H1 (cell line): ENCODE measurements at regions not wholly inside any gene's neighbourhood (a gene's known extent, or its start where the extent isn't known, plus 50 kb on each side); places are given as distances from the start of the nearest gene placed in this dataset.

Source experiments
- CTCF ChIA-PET: fragments of 300-600 bp; sonication (Branson Sonifier 250); formaldehyde crosslinking; loops from one replicate; lab custom pipeline; 2021; ENCODE audit not compliant: partially characterized antibody; lab: Charles Lee
- POLR2A ChIA-PET: fragments of 300-600 bp; sonication (Branson Sonifier 250); formaldehyde crosslinking; loops from one replicate; lab custom pipeline; 2021; ENCODE audit warnings: inconsistent platforms; ENCODE audit not compliant: partially characterized antibody; lab: Charles Lee
- DNase-seq, 2 experiments: peaks; one replicate each; pipeline versions ENCODE4 v3.0.0 to v3.0.0-alpha.2; 2010 to 2022; ENCODE audit warnings: low spot score in 2 of 2, low read depth in 1 of 2, mixed read lengths in 1 of 2
- FAIRE-seq: peaks from 2 replicates; lab custom pipeline; 2011; peaks lifted over from hg19 to GRCh38; lab: Jason Lieb, UNC
- H2AFZ ChIP-seq: 2 replicates; pipeline ENCODE4 v1.8.1; 2012; ENCODE audit warnings: low read length, inconsistent platforms
- H2AK5ac ChIP-seq: 2 replicates; pipeline ENCODE4 v1.6.1; 2013; ENCODE audit warnings: low read depth, low read length
- H2BK120ac ChIP-seq: replicated peaks from 2 replicates; pipeline ENCODE3; 2013; ENCODE audit warnings: low read depth, low read length, inconsistent platforms
- H2BK12ac ChIP-seq: 2 replicates; pipeline ENCODE4 v1.6.1; 2013; ENCODE audit warnings: low read depth, low read length
- H2BK15ac ChIP-seq: 2 replicates; pipeline ENCODE4 v1.6.1; 2013; ENCODE audit warnings: low read length
- H2BK20ac ChIP-seq: 2 replicates; pipeline ENCODE4 v1.6.1; 2013; ENCODE audit warnings: low read length
- H2BK5ac ChIP-seq: 2 replicates; pipeline ENCODE4 v1.6.1; 2013; ENCODE audit warnings: low read depth, low read length
- H3K14ac ChIP-seq: 2 replicates; pipeline ENCODE4 v1.6.1; 2013; ENCODE audit warnings: inconsistent platforms; ENCODE audit not compliant: insufficient read length
- H3K18ac ChIP-seq: 2 replicates; pipeline ENCODE4 v1.6.1; 2013; ENCODE audit warnings: low read length; ENCODE audit errors: extremely low read depth
- H3K23ac ChIP-seq: 2 replicates; pipeline ENCODE4 v1.6.1; 2013; ENCODE audit warnings: inconsistent platforms; ENCODE audit not compliant: insufficient read length
- H3K23me2 ChIP-seq: 2 replicates; pipeline ENCODE4 v1.6.1; 2013; ENCODE audit warnings: low read depth, low read length
- H3K27ac ChIP-seq: 2 replicates; pipeline ENCODE4 v1.6.1; 2011; ENCODE audit warnings: low read depth, low read length, inconsistent platforms
- H3K27me3 ChIP-seq, 4 experiments: replicated peaks in 1 of 4; 1 replicate in 1 of 4; 2 replicates in 3 of 4; pipeline versions ENCODE4 v1.6.1 to v1.8.1; 2011 to 2013; ENCODE audit warnings: low read length in 3 of 4, mild to moderate bottlenecking in 3 of 4, inconsistent platforms in 2 of 4, mixed read lengths in 2 of 4, moderate library complexity in 1 of 4; ENCODE audit not compliant: control insufficient read depth in 3 of 4, insufficient read depth in 3 of 4; ENCODE audit errors: extremely low read depth in 1 of 4
- H3K36me3 ChIP-seq, 4 experiments: 2 replicates each; pipeline versions ENCODE4 v1.6.1 to v1.8.1; 2011 to 2013; ENCODE audit warnings: mild to moderate bottlenecking in 4 of 4, low read length in 3 of 4, moderate library complexity in 2 of 4, control low read depth in 1 of 4, inconsistent platforms in 1 of 4; ENCODE audit not compliant: insufficient read depth in 4 of 4, control insufficient read depth in 2 of 4
- H3K4ac ChIP-seq: replicated peaks from 2 replicates; pipeline ENCODE3; 2013; ENCODE audit warnings: low read length, low read depth, mixed read lengths, inconsistent platforms; ENCODE audit not compliant: insufficient read length
- H3K4me1 ChIP-seq, 4 experiments: replicated peaks in 1 of 4; 1 replicate in 1 of 4; 2 replicates in 3 of 4; pipeline versions ENCODE4 v1.6.1 to v1.8.1; 2011 to 2013; ENCODE audit warnings: low read length in 3 of 4, inconsistent platforms in 2 of 4, mixed read lengths in 1 of 4; ENCODE audit not compliant: insufficient read depth in 4 of 4, control insufficient read depth in 3 of 4
- H3K4me2 ChIP-seq, 2 experiments: 2 replicates each; pipeline versions ENCODE4 v1.6.1 to v1.8.1; 2011 to 2013; ENCODE audit warnings: low read depth in 2 of 2, low read length in 2 of 2, control low read depth in 1 of 2, inconsistent platforms in 1 of 2, mild to moderate bottlenecking in 1 of 2; ENCODE audit not compliant: insufficient read depth in 1 of 2
- H3K4me3 ChIP-seq, 4 experiments: fragments of 200-600, 300-600 bp in 1 of 4; sonication (generic), shearing (Covaris generic), sonication (Bioruptor Twin) in 1 of 4; 2 replicates each; pipeline versions ENCODE4 v1.5.1 to v1.8.1; 2011 to 2016; ENCODE audit warnings: low read length in 4 of 4, low read depth in 3 of 4, control low read depth in 2 of 4, inconsistent platforms in 2 of 4, mild to moderate bottlenecking in 2 of 4, mixed read lengths in 1 of 4, moderate library complexity in 1 of 4; ENCODE audit not compliant: insufficient read depth in 2 of 4; ENCODE audit errors: extremely low read depth in 1 of 4
- H3K56ac ChIP-seq: replicated peaks from 2 replicates; pipeline ENCODE3; 2013; ENCODE audit warnings: low read depth, mild to moderate bottlenecking, mixed read lengths, low read length, inconsistent platforms; ENCODE audit not compliant: insufficient read length
- H3K79me1 ChIP-seq: 2 replicates; pipeline ENCODE4 v1.6.1; 2013; ENCODE audit warnings: low read depth, low read length, control low read depth
- H3K79me2 ChIP-seq, 2 experiments: 2 replicates each; pipeline versions ENCODE4 v1.6.1 to v1.8.1; 2012 to 2013; ENCODE audit warnings: low read length in 2 of 2, mild to moderate bottlenecking in 2 of 2, inconsistent platforms in 1 of 2; ENCODE audit not compliant: insufficient read depth in 2 of 2, control insufficient read depth in 1 of 2
- H3K9ac ChIP-seq, 4 experiments: replicated peaks in 1 of 4; 1 replicate in 1 of 4; 2 replicates in 3 of 4; pipeline versions ENCODE4 v1.6.1 to v1.8.1; 2011 to 2013; ENCODE audit warnings: low read depth in 3 of 4, low read length in 3 of 4, control low read depth in 2 of 4, mild to moderate bottlenecking in 2 of 4, moderate library complexity in 2 of 4, inconsistent platforms in 1 of 4; ENCODE audit errors: extremely low read depth in 1 of 4
- H3K9me3 ChIP-seq, 2 experiments: 2 replicates each; pipeline versions ENCODE4 v1.6.1 to v1.8.1; 2012 to 2013; ENCODE audit warnings: mild to moderate bottlenecking in 2 of 2, moderate library complexity in 2 of 2, control low read depth in 1 of 2, inconsistent platforms in 1 of 2, low read depth in 1 of 2, low read length in 1 of 2, mixed read lengths in 1 of 2; ENCODE audit not compliant: insufficient read depth in 2 of 2
- H4K20me1 ChIP-seq, 2 experiments: replicated peaks in 1 of 2; 2 replicates each; pipeline versions ENCODE3 to v1.8.1; 2011 to 2013; ENCODE audit warnings: inconsistent platforms in 2 of 2, low read length in 2 of 2, mild to moderate bottlenecking in 1 of 2; ENCODE audit not compliant: insufficient read depth in 2 of 2, control insufficient read depth in 1 of 2
- H4K5ac ChIP-seq: 2 replicates; pipeline ENCODE4 v1.6.1; 2013; ENCODE audit warnings: low read length, low read depth, mixed read lengths, inconsistent platforms; ENCODE audit not compliant: insufficient read length
- H4K8ac ChIP-seq: 2 replicates; pipeline ENCODE4 v1.8.0; 2013; ENCODE audit warnings: mild to moderate bottlenecking, moderate library complexity, low read length, inconsistent platforms; ENCODE audit not compliant: insufficient read depth; ENCODE audit errors: extremely low read depth
- H4K91ac ChIP-seq: replicated peaks from 2 replicates; pipeline ENCODE3; 2013; ENCODE audit warnings: low read length, mixed read lengths, inconsistent platforms; ENCODE audit not compliant: insufficient read length
- EP300 ChIP-seq, 2 experiments: IDR thresholded peaks; 1 replicate in 1 of 2; 2 replicates in 1 of 2; pipeline ENCODE4 v1.6.1; 2011 to 2012; ENCODE audit warnings: low read depth in 2 of 2, low read length in 2 of 2, mild to moderate bottlenecking in 2 of 2, borderline replicate concordance in 1 of 2, inconsistent platforms in 1 of 2, moderate library complexity in 1 of 2
- JUN ChIP-seq: IDR thresholded peaks from 2 replicates; pipeline ENCODE4 v1.6.1; 2011; ENCODE audit warnings: low read depth, mild to moderate bottlenecking, improper control_type of control experiment, low read length
- NANOG ChIP-seq: IDR thresholded peaks from 2 replicates; pipeline ENCODE4 v1.6.1; 2011; ENCODE audit warnings: low read length, low read depth, mild to moderate bottlenecking, inconsistent platforms; ENCODE audit not compliant: insufficient read depth, poor library complexity, severe bottlenecking
- RNF2 ChIP-seq: fragments of 200-900, 300-1000 bp; sonication (generic); IDR thresholded peaks from 2 replicates; pipeline ENCODE4 v1.7.1; 2016; ENCODE audit warnings: borderline replicate concordance, low read depth, mild to moderate bottlenecking, antibody characterized with exemption, low read length; ENCODE audit not compliant: poor library complexity, severe bottlenecking; ENCODE audit errors: missing control alignments
- RXRA ChIP-seq: IDR thresholded peaks from 2 replicates; pipeline ENCODE4 v1.6.1; 2011; ENCODE audit warnings: low read depth, mild to moderate bottlenecking, low read length, moderate library complexity; ENCODE audit not compliant: insufficient read depth
- WGBS, 2 experiments: shearing (Covaris generic) in 1 of 2; methylation state at CpG; one replicate each; pipeline versions ENCODE4 v1.1.6 to v1.1.7; 2013 to 2015; ENCODE audit warnings: low lambda C conversion rate in 2 of 2, mixed read lengths in 2 of 2, inconsistent platforms in 1 of 2, low coverage in 1 of 2, missing lambda C conversion rate in 1 of 2; ENCODE audit not compliant: insufficient replicate concordance in 2 of 2, insufficient coverage in 1 of 2, insufficient read length in 1 of 2; ENCODE audit errors: extremely low coverage in 1 of 2, missing lambda C conversion rate in 1 of 2; 5-methylcytosine and 5-hydroxymethylcytosine counted together

- no peaks in the 10 kb centered on the region for H3K79me1 ChIP-seq
- no peak overlapping the region for H2BK12ac ChIP-seq
- no peak overlapping the region for H2AK5ac ChIP-seq
- H3K4me2 ChIP-seq: no peak overlapping the region
- no peak overlapping the region for H3K23ac ChIP-seq
- H3K9me3 ChIP-seq: peaks cover 0 to 9% of the 10 kb centered on the region in 2 experiments; a peak in 2 of 4 replicates
- POLR2A ChIA-PET: no interaction called here
- no peaks in the 10 kb centered on the region for H3K23me2 ChIP-seq
- H2BK5ac ChIP-seq: no peak overlapping the region
- H2BK15ac ChIP-seq: no peak overlapping the region
- no peaks in the 10 kb centered on the region for H3K27me3 ChIP-seq
- no peak overlapping the region for H3K4ac ChIP-seq
- no peak overlapping the region for H4K8ac ChIP-seq
- no peaks in the 10 kb centered on the region for H4K20me1 ChIP-seq
- H2BK120ac ChIP-seq: no peak overlapping the region
- no peak overlapping the region for H3K27ac ChIP-seq
- no peaks in the 10 kb centered on the region for H3K4me1 ChIP-seq
- FAIRE-seq (no peak), DNase-seq (no peak)
- no peak overlapping the region for H3K18ac ChIP-seq
- H4K91ac ChIP-seq: no peak overlapping the region
- no peaks in the 10 kb centered on the region; a peak in 1 of 8 replicates for H3K36me3 ChIP-seq
- no peaks in the 10 kb centered on the region for H3K79me2 ChIP-seq
- CTCF ChIA-PET: no interaction called here
- no peak overlapping the region for H2BK20ac ChIP-seq
- H2AFZ ChIP-seq: no peak overlapping the region
- no peak overlapping the region for H3K14ac ChIP-seq
- H4K5ac ChIP-seq: no peak overlapping the region
- no peak overlapping the region for H3K56ac ChIP-seq
- WGBS, 2 experiments: 100% methylated on average over 1 of the region's 1 CpG; no CpG with 5 or more reads in 1 of the 2 experiments
- H3K4me3 ChIP-seq: no peak overlapping the region
- H3K9ac ChIP-seq: no peak overlapping the region
- TF ChIP-seq NANOG (no peak), EP300 (IDR thresholded peaks at IDR 0.05; ENCODE audit: borderline replicate concordance in 1 of 2, low read depth in 2 of 2, low read length in 2 of 2) (no peak), JUN (no peak), RXRA (no peak), RNF2 (no peak)
Measured at GRCh38 chr3:78015856-78016255, 976.0 kb downstream of the ROBO2 start.
